Activated CD4-positive, alpha-beta T cell treated with anti-CD3 and anti-CD28 coated beads for 1 hour (primary cell): ENCODE measurements at regions not wholly inside any gene's neighbourhood (a gene's known extent, or its start where the extent isn't known, plus 50 kb on each side); places are given as distances from the start of the nearest gene placed in this dataset.

ENCODE experiments used
- DNase-seq: peaks from one replicate; pipeline ENCODE4 v3.0.0-alpha.2; 2020

GRCh38 chr4:16993956-16994840 lies 95.8 kb upstream of the LDB2 start:
- no peak for DNase-seq

- no peak for DNase-seq
Measured at GRCh38 chr4:16992566-16993225, 94.3 kb upstream of the LDB2 start.

GRCh38 chr4:16991450-16991849 lies 93.0 kb upstream of the LDB2 start:
- no peak for DNase-seq

GRCh38 chr4:16989371-16989770 lies 90.9 kb upstream of the LDB2 start:
- DNase-seq = no peak

GRCh38 chr4:16988814-16989213 lies 90.4 kb upstream of the LDB2 start:
- no peak for DNase-seq

- no peak for DNase-seq
Measured at GRCh38 chr4:16977081-16977480, 78.6 kb upstream of the LDB2 start.

- DNase-seq = no peak
Measured at GRCh38 chr4:16969696-16970135, 71.3 kb upstream of the LDB2 start.

GRCh38 chr4:16967722-16968121 lies 69.3 kb upstream of the LDB2 start:
- no peak for DNase-seq

- DNase-seq = no peak
Measured at GRCh38 chr4:16959305-16959704, 60.9 kb upstream of the LDB2 start.

- DNase-seq = no peak
Measured at GRCh38 chr4:16952896-16953630, 54.6 kb upstream of the LDB2 start.

GRCh38 chr4:16952462-16952871 lies 54.0 kb upstream of the LDB2 start:
- DNase-seq = no peak
